Panc1 (cell line): ENCODE measurements at regions not wholly inside any gene's neighbourhood (a gene's known extent, or its start where the extent isn't known, plus 50 kb on each side); places are given as distances from the start of the nearest gene placed in this dataset.

Source experiments
- CTCF ChIP-seq: fragments of 450-650 bp; IDR thresholded peaks from 2 replicates; pipeline ENCODE4 v1.5.1; 2017; ENCODE audit warnings: mild to moderate bottlenecking
- POLR2AphosphoS5 ChIP-seq: IDR thresholded peaks from 2 replicates; pipeline ENCODE4 v1.6.1; 2012; ENCODE audit warnings: mild to moderate bottlenecking, low read depth, low read length, moderate library complexity
- REST ChIP-seq, 2 experiments: IDR thresholded peaks; 2 replicates each; pipeline ENCODE4 v1.6.1; 2011 to 2012; ENCODE audit warnings: low read depth in 2 of 2, control low read depth in 1 of 2, low read length in 1 of 2, mild to moderate bottlenecking in 1 of 2, moderate library complexity in 1 of 2; ENCODE audit not compliant: insufficient read depth in 1 of 2

GRCh38 chr18:22601481-22601880 lies 183.8 kb upstream of the CTAGE1 start:
- TF ChIP-seq CTCF = no peak
- no peak for TF ChIP-seq REST (IDR thresholded peaks at IDR 0.05; ENCODE audit: insufficient read depth in 1 of 2, low read depth in 2 of 2, low read length in 1 of 2)
- TF ChIP-seq POLR2AphosphoS5 = no peak
